ENCODE measurements at regions not wholly inside any gene's neighbourhood (a gene's known extent, or its start where the extent isn't known, plus 50 kb on each side); places are given as distances from the start of the nearest gene placed in this dataset.
"Not testable (repeated sequence)": the region's sequence is repeated elsewhere in the genome, so short reads cannot be mapped to it uniquely, and the experiment has no call there.

DNA sequence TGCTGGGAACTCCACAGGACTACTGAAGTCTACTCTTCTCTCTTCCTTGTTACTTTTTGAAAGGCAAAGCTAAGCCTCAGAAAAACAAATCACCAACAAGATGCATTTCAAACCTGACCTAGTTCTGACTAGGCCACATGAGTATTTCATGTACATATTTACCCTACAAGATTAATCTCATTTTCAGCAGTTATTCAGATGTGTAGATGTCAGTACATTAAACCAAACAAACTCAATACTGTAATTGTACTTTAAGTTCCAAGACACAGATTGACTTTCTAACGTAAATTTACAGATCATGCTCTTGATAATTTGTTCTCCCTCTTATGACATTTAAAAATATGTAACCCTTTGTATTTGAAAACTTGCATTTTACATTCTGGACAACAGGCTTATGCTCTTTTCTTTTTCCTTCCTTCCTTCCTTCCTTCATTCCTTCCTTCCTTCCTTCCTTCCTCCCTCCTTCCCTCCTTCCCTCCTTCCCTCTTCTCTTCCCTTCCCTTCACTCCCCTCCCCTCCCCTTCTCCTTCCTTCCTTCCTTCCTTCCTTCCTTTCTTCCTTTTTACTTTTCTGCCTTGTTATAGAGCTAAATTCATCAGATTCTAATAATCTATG, 1653.4 kb downstream of the EFNA5 start:
- intact Hi-C loops (cut with micrococcal nuclease), result no loop called here
- no peaks in the 10 kb centered on the region for H3K4me1 ChIP-seq
- H3K27me3 ChIP-seq (ENCODE audit: low read depth), result no peaks in the 10 kb centered on the region
- H3K4me3 ChIP-seq, result no peak overlapping the region
- TF ChIP-seq CTCF (IDR thresholded peaks at IDR 0.05; ENCODE audit: borderline replicate concordance), result no peak
- no peaks in the 10 kb centered on the region for H3K36me3 ChIP-seq
- H3K9me3 ChIP-seq (replicated peaks), result no peaks in the 10 kb centered on the region
- DNase-seq, result no peak
- H3K27ac ChIP-seq (replicated peaks), result no peak overlapping the region

DNA sequence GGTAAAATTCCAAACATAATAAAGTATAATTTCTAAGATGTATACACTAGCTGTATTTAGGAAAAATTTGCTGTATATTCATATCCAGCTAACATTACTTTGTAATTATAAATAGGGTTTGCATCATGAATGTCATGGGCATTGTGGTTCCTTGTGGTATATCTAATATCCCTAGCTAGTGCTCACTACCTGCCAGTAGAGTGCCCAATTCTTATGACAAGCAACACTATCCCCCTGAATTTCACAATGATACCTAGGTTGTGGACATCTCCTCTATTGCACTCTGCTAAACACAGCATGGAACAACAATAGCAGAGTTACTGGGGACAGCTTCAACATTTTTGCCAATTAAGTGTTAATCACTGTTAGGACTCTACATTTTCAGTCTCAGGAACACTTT, 1656.5 kb downstream of the EFNA5 start:
- no peaks in the 10 kb centered on the region for H3K9me3 ChIP-seq (replicated peaks)
- intact Hi-C loops (cut with micrococcal nuclease), result no loop called here
- no peaks in the 10 kb centered on the region for H3K27me3 ChIP-seq (ENCODE audit: low read depth)
- no peaks in the 10 kb centered on the region for H3K4me1 ChIP-seq
- TF ChIP-seq CTCF (IDR thresholded peaks at IDR 0.05; ENCODE audit: borderline replicate concordance), result no peak
- DNase-seq, result no peak
- H3K36me3 ChIP-seq, result no peaks in the 10 kb centered on the region
- H3K4me3 ChIP-seq, result no peak overlapping the region
- no peak overlapping the region for H3K27ac ChIP-seq (replicated peaks)

DNA sequence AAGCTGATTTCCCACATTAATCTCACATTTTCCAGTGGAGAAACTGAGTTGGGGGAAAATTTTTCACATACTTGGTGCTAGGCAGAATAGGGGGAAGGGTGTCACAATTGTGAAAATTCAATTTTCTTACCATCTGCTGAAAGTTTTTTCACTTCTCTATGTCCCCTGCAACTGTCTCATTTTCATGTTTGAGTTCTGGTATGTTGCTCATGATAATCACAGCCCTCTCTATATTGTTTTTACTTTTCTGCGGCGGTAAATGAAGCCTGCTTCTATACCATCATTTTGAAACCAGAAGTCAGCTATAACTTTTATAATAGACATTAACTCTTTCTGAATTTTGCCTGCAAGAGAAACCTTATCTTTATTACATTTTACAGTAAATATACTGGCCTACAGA, 1664.5 kb downstream of the EFNA5 start:
- no peak for TF ChIP-seq CTCF (IDR thresholded peaks at IDR 0.05; ENCODE audit: borderline replicate concordance)
- H3K4me1 ChIP-seq, result no peaks in the 10 kb centered on the region
- DNase-seq, result no peak
- peaks cover 25% of the 10 kb centered on the region for H3K9me3 ChIP-seq (replicated peaks)
- no peaks in the 10 kb centered on the region for H3K27me3 ChIP-seq (ENCODE audit: low read depth)
- no peaks in the 10 kb centered on the region for H3K36me3 ChIP-seq
- intact Hi-C loops (cut with micrococcal nuclease), result no loop called here
- no peak overlapping the region for H3K27ac ChIP-seq (replicated peaks)
- no peak overlapping the region for H3K4me3 ChIP-seq

GRCh38 chr5:105998991-105999390, 1671.7 kb downstream of the EFNA5 start:
- DNase-seq; H3K27me3 ChIP-seq (ENCODE audit: low read depth); H3K4me1 ChIP-seq; intact Hi-C loops (cut with micrococcal nuclease); H3K27ac ChIP-seq (replicated peaks); H3K4me3 ChIP-seq; H3K36me3 ChIP-seq: not testable (repeated sequence)
- peaks cover 41% of the 10 kb centered on the region for H3K9me3 ChIP-seq (replicated peaks)

DNA sequence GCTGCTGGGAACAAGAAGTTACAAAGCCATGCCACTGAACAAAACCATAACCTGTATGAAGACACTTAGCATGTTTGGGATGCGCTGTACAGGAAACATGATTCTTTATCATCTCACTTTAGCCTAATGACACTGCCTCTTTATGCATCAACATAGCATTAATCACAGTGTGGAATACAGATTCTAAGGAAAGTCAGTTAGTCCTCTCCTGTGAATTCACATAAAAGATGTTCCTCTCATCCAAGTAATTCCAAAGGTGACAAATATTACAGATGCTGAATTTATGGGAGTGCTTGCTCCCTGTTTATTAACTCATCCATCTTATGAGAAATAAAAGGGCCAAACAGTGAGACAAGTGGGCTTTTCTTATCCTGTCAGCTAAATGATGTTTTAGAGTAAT, 1677.7 kb downstream of the EFNA5 start:
- Histone ChIP-seq H3K4me3 (no peak overlapping the region), H3K27ac (replicated peaks) (no peak overlapping the region), H3K9me3 (replicated peaks) (no peaks in the 10 kb centered on the region), H3K4me1 (no peaks in the 10 kb centered on the region), H3K27me3 (ENCODE audit: low read depth) (no peaks in the 10 kb centered on the region), H3K36me3 (no peaks in the 10 kb centered on the region)
- DNase-seq, result no peak
- TF ChIP-seq CTCF (IDR thresholded peaks at IDR 0.05; ENCODE audit: borderline replicate concordance), result no peak
- intact Hi-C loops (cut with micrococcal nuclease), result no loop called here

GRCh38 chr5:105982526-105982925, 1688.2 kb downstream of the EFNA5 start:
- Histone ChIP-seq H3K4me3 (no peak overlapping the region), H3K27ac (replicated peaks) (no peak overlapping the region), H3K4me1 (no peaks in the 10 kb centered on the region), H3K36me3 (no peaks in the 10 kb centered on the region), H3K9me3 (replicated peaks) (no peaks in the 10 kb centered on the region), H3K27me3 (ENCODE audit: low read depth) (no peaks in the 10 kb centered on the region)
- no peak for TF ChIP-seq CTCF (IDR thresholded peaks at IDR 0.05; ENCODE audit: borderline replicate concordance)
- DNase-seq, result peak; percentile 5
- intact Hi-C loops (cut with micrococcal nuclease), result no loop called here

Data from left ventricle myocardium inferior (tissue), 1 donor.